GM12878 (cell line): ENCODE measurements at regions not wholly inside any gene's neighbourhood (a gene's known extent, or its start where the extent isn't known, plus 50 kb on each side); places are given as distances from the start of the nearest gene placed in this dataset.
"Not testable (repeated sequence)": the region's sequence is repeated elsewhere in the genome, so short reads cannot be mapped to it uniquely, and the experiment has no call there.

Experiments
- ATAC-seq: fragments of 200-7000 bp; cut with Tn5 transposase; 3 replicates; pipeline ENCODE4 v1.9.1; 2020; ENCODE audit warnings: mild to moderate bottlenecking, moderate library complexity
- BruUV-seq: library from RNA; stranded (reverse); fragments of 400-500 nt; replicated peaks from 2 replicates; lab custom pipeline; 2021; lab: Mats Ljungman, UMichigan
- CTCF ChIA-PET: fragments of 300-600 bp; sonication (Branson Sonifier 250); formaldehyde crosslinking; extraction: SDS; loops from one replicate; lab custom pipeline; 2021; ENCODE audit warnings: inconsistent platforms; lab: Yijun Ruan, JAX
- POLR2A ChIA-PET: fragments of 350-600 bp; formaldehyde crosslinking; extraction: SDS; loops from one replicate; lab custom pipeline; 2021; ENCODE audit warnings: inconsistent platforms; lab: Charles Lee
- RAD21 ChIA-PET: fragments of 300-600 bp; sonication (Branson Sonifier 250); formaldehyde crosslinking; loops from one replicate; lab custom pipeline; 2023; ENCODE audit warnings: antibody characterized with exemption; ENCODE audit not compliant: unreplicated experiment; lab: Charles Lee
- SMC1A ChIA-PET: fragments of 300-600 bp; sonication (Branson Sonifier 250); formaldehyde crosslinking; loops from one replicate; lab custom pipeline; 2023; ENCODE audit not compliant: unreplicated experiment, uncharacterized antibody; lab: Charles Lee
- DNase-seq: peaks from one replicate; pipeline ENCODE4 v3.0.0-alpha.2; 2011; ENCODE audit warnings: low read depth, low spot score
- FAIRE-seq: peaks from 3 replicates; lab custom pipeline; 2011; peaks lifted over from hg19 to GRCh38; lab: Jason Lieb, UNC
- H2AFZ ChIP-seq: 2 replicates; pipeline ENCODE4 v1.6.0; 2011; ENCODE audit warnings: low read depth, low read length, control low read depth; ENCODE audit not compliant: control insufficient read depth
- H3K27ac ChIP-seq: 2 replicates; pipeline ENCODE4 v1.5.1; 2011; ENCODE audit warnings: control low read depth; ENCODE audit not compliant: control insufficient read depth, insufficient read depth
- H3K27me3 ChIP-seq, 2 experiments: replicated peaks in 1 of 2; 2 replicates each; pipeline versions ENCODE4 v1.6.0 to v1.6.1; 2011; ENCODE audit warnings: low read length in 1 of 2; ENCODE audit not compliant: control insufficient read depth in 2 of 2, insufficient read depth in 2 of 2
- H3K36me3 ChIP-seq, 2 experiments: 2 replicates each; pipeline ENCODE4 v1.5.1; 2011; ENCODE audit warnings: low read length in 1 of 2; ENCODE audit not compliant: control insufficient read depth in 2 of 2, insufficient read depth in 2 of 2
- H3K4me1 ChIP-seq: 2 replicates; pipeline ENCODE4 v1.6.1; 2011; ENCODE audit warnings: mild to moderate bottlenecking, low read length, moderate library complexity, mixed read lengths; ENCODE audit not compliant: control insufficient read depth, insufficient read depth
- H3K4me2 ChIP-seq: 2 replicates; pipeline ENCODE4 v1.6.0; 2011; ENCODE audit warnings: control low read depth; ENCODE audit not compliant: control insufficient read depth, insufficient read depth
- H3K4me3 ChIP-seq: fragments of 200-600 bp; sonication (generic); 2 replicates; pipeline ENCODE4 v1.5.1; 2016
- H3K79me2 ChIP-seq: 2 replicates; pipeline ENCODE4 v1.6.0; 2011; ENCODE audit warnings: low read length; ENCODE audit not compliant: control insufficient read depth, insufficient read depth
- H3K9ac ChIP-seq: 2 replicates; pipeline ENCODE4 v1.8.0; 2011; ENCODE audit warnings: low read length, control low read depth, mixed read lengths; ENCODE audit not compliant: control insufficient read depth, insufficient read depth
- H3K9me3 ChIP-seq: replicated peaks from 3 replicates; pipeline ENCODE4 v1.5.1; 2011; ENCODE audit warnings: mild to moderate bottlenecking, low read length; ENCODE audit not compliant: control insufficient read depth, insufficient read depth
- H4K20me1 ChIP-seq: 2 replicates; pipeline ENCODE4 v1.6.0; 2011; ENCODE audit not compliant: control insufficient read depth, insufficient read depth
- WGBS: methylation state at CpG from one replicate; pipeline ENCODE4 v1.1.6; 2016; ENCODE audit warnings: low lambda C conversion rate; ENCODE audit not compliant: insufficient replicate concordance, insufficient coverage; ENCODE audit errors: missing lambda C conversion rate; 5-methylcytosine and 5-hydroxymethylcytosine counted together
- in situ Hi-C: fragments of 300-500 bp; cut with MboI; formaldehyde crosslinking; loops from 9 replicates; pipeline ENCODE4 v1.14.3; 2018; ENCODE audit warnings: mixed read lengths
- intact Hi-C: fragments of 100-400 bp; cut with micrococcal nuclease; formaldehyde crosslinking; loops from one replicate; pipeline ENCODE4 v1.14.2; 2022; ENCODE audit not compliant: unreplicated experiment

DNA sequence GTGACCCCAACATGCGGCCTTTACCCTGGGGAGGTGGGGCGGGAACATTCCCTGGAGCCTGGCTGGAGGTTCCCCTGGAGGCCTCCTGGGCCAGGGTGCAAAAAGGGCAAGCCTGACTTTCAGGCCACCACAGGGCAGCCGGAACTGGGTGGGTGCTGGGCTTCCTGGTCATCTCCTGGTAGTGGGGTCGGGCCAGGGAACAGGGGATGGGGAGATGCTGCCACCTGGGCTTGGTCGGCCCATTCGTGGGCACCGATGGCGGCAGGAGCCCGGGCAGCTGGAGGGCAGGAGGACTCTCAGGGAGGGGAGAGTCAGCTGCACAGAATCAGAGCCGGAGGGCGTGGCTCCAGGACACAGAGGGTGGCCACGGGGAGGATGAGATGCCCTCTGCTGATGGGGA is 112.0 kb upstream of the EFCAB3 start:
- H2AFZ ChIP-seq, RAD21 ChIA-PET, in situ Hi-C loops, H3K36me3 ChIP-seq, H3K27ac ChIP-seq, H3K9me3 ChIP-seq, H3K9ac ChIP-seq, FAIRE-seq, CTCF ChIA-PET, intact Hi-C loops, POLR2A ChIA-PET, H3K79me2 ChIP-seq, H3K4me1 ChIP-seq, H3K4me2 ChIP-seq, H4K20me1 ChIP-seq, BruUV-seq, H3K4me3 ChIP-seq, SMC1A ChIA-PET, H3K27me3 ChIP-seq, DNase-seq, ATAC-seq: not testable (repeated sequence)
- WGBS = 35% methylated on average over 6 of the region's 12 CpGs

DNA sequence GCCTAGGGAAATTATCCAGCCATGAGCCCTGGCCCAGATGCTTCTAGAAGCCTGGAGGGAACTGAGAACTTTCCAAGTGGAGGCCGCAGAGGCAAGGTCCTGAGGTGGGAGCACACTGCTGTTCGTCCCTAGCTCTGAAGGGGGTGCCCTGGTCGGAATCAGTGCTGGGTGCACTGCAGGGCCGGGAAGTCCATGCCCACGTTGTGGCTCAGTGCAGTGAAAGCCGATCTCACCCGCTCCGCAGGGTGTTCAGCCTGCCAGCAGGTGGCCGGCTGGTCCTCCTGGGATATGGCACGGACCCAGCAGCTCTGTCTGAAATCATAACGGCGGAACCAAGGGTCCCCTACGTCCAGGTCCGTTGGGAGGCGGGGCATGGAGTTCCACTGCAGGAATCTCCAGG is 115.4 kb upstream of the EFCAB3 start:
- H3K4me2 ChIP-seq, intact Hi-C loops, SMC1A ChIA-PET, CTCF ChIA-PET, BruUV-seq, POLR2A ChIA-PET, in situ Hi-C loops, H2AFZ ChIP-seq, H3K36me3 ChIP-seq, H3K79me2 ChIP-seq, RAD21 ChIA-PET, FAIRE-seq, H3K27me3 ChIP-seq, H3K9me3 ChIP-seq, H3K4me3 ChIP-seq, H4K20me1 ChIP-seq, ATAC-seq, H3K4me1 ChIP-seq, H3K9ac ChIP-seq, DNase-seq, H3K27ac ChIP-seq: not testable (repeated sequence)
- WGBS = no CpG with 5 or more reads among the region's 15 CpGs

DNA sequence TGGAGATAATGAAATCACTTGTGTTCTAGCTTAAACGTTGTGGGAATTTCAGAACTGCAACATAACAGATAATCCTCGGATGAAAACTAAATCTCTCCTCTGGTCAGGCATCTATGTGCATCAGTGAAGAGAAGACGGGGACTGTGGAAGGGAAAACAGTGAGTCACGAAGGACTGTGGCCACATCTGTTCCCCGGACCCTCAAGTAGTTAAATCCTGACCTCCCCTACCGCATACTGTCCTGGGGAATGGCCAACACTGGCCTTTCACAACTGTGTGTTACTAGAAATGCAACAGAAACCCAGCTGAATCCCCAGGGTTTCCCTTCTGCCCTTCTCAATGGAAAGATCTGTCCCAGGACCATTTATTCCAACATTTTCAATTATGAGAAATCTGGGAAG is 124.6 kb upstream of the EFCAB3 start:
- H3K27me3 ChIP-seq, SMC1A ChIA-PET, in situ Hi-C loops, H4K20me1 ChIP-seq, H2AFZ ChIP-seq, H3K27ac ChIP-seq, H3K9me3 ChIP-seq, DNase-seq, H3K36me3 ChIP-seq, H3K9ac ChIP-seq, BruUV-seq, RAD21 ChIA-PET, CTCF ChIA-PET, ATAC-seq, POLR2A ChIA-PET, FAIRE-seq, H3K4me1 ChIP-seq, H3K4me3 ChIP-seq, H3K4me2 ChIP-seq, intact Hi-C loops, H3K79me2 ChIP-seq: not testable (repeated sequence)
- WGBS = 18% methylated on average over 6 of the region's 6 CpGs

DNA sequence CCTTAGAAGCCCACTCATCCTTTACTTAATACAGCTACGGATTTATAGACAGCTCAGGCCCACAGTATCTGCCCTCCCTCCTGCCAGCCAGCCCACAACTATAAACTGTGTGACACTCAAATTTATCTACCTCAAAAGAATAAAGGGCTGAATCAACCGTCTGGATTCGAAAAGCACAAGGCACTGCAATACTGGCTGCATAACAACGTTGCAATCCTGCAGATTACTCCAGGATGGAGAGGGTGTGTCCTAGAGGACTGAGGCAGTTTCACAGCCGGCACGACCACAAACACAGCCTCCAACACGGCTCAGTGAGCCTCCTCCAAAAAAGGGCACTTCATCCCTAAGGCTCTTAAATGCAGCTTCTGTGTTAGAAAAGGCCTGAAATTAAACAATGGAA is 138.3 kb upstream of the EFCAB3 start:
- H3K27me3 ChIP-seq, intact Hi-C loops, H3K4me3 ChIP-seq, ATAC-seq, RAD21 ChIA-PET, H3K4me1 ChIP-seq, CTCF ChIA-PET, H4K20me1 ChIP-seq, BruUV-seq, H3K36me3 ChIP-seq, H3K9me3 ChIP-seq, in situ Hi-C loops, H3K9ac ChIP-seq, FAIRE-seq, DNase-seq, H3K27ac ChIP-seq, POLR2A ChIA-PET, H2AFZ ChIP-seq, H3K79me2 ChIP-seq, H3K4me2 ChIP-seq: not testable (repeated sequence)
- WGBS = 6% methylated on average over 7 of the region's 7 CpGs
- SMC1A ChIA-PET = interaction anchor here (0.6 kb wide), 1 partner anchor 221 kb away, joined by 4 read pairs; no protein-coding TSS in a partner anchor
